ENCODE measurements at regions not wholly inside any gene's neighbourhood (a gene's known extent, or its start where the extent isn't known, plus 50 kb on each side); places are given as distances from the start of the nearest gene placed in this dataset.

- WGBS, result 54% methylated on average over 3 of the region's 3 CpGs
- no peak for TF ChIP-seq EGR1 (IDR thresholded peaks at IDR 0.05; ENCODE audit: low read depth in 2 of 2)
- TF ChIP-seq ATF3 (IDR thresholded peaks at IDR 0.05), result no peak
- no peak for TF ChIP-seq YY1 (IDR thresholded peaks at IDR 0.05)
- Histone ChIP-seq H3K36me3 (ENCODE audit: control insufficient read depth in 4 of 4, insufficient read depth in 3 of 4, low read depth in 1 of 4, low read length in 3 of 4) (no peaks in the 10 kb centered on the region), H3K27ac (ENCODE audit: low read depth in 1 of 2, low read length in 2 of 2) (no peak overlapping the region), H3K27me3 (ENCODE audit: control insufficient read depth in 4 of 4, insufficient read depth in 4 of 4, low read length in 3 of 4) (no peaks in the 10 kb centered on the region), H3K4me3 (ENCODE audit: low read depth in 1 of 3, low read length in 3 of 3) (no peak overlapping the region), H3K4me1 (ENCODE audit: control insufficient read depth in 4 of 4, insufficient read depth in 4 of 4, low read length in 3 of 4) (no peaks in the 10 kb centered on the region), H3K9me3 (ENCODE audit: control insufficient read depth in 4 of 4, low read length in 3 of 4) (peaks cover 0 to 6% (median 1%) of the 10 kb centered on the region in 4 donors), H3K9ac (ENCODE audit: low read depth in 1 of 2, low read length in 2 of 2) (no peak overlapping the region)
- DNase-seq (ENCODE audit: low spot score), result no peak
Observed at GRCh38 chr12:116480210-116480810, 78.9 kb upstream of the MAP1LC3B2 start.

- Histone ChIP-seq H3K9me3 (ENCODE audit: control insufficient read depth in 4 of 4, low read length in 3 of 4) (peaks cover 0 to under 1% (median 0%) of the 10 kb centered on the region in 4 donors), H3K4me1 (ENCODE audit: control insufficient read depth in 4 of 4, insufficient read depth in 4 of 4, low read length in 3 of 4) (no peaks in the 10 kb centered on the region), H3K27ac (ENCODE audit: low read depth in 1 of 2, low read length in 2 of 2) (no peak overlapping the region), H3K9ac (ENCODE audit: low read depth in 1 of 2, low read length in 2 of 2) (no peak overlapping the region), H3K27me3 (ENCODE audit: control insufficient read depth in 4 of 4, insufficient read depth in 4 of 4, low read length in 3 of 4) (no peaks in the 10 kb centered on the region), H3K4me3 (ENCODE audit: low read depth in 1 of 3, low read length in 3 of 3) (no peak overlapping the region), H3K36me3 (ENCODE audit: control insufficient read depth in 4 of 4, insufficient read depth in 3 of 4, low read depth in 1 of 4, low read length in 3 of 4) (no peaks in the 10 kb centered on the region)
- DNase-seq (ENCODE audit: low spot score), result no peak
- 75% methylated on average over 9 of the region's 9 CpGs for WGBS
- TF ChIP-seq MAX (IDR thresholded peaks at IDR 0.05), result no peak
- TF ChIP-seq HNF4G (IDR thresholded peaks at IDR 0.05), result no peak
- TF ChIP-seq FOXA1 (IDR thresholded peaks at IDR 0.05), result no peak
- TF ChIP-seq CTCF (IDR thresholded peaks at IDR 0.05; ENCODE audit: low read depth, low read length, missing input control), result no peak
- no peak for TF ChIP-seq ATF3 (IDR thresholded peaks at IDR 0.05)
- TF ChIP-seq FOXA2 (IDR thresholded peaks at IDR 0.05), result no peak
- no peak for TF ChIP-seq HNF4A (conservative IDR thresholded peaks at IDR 0.05)
- TF ChIP-seq GABPA (IDR thresholded peaks at IDR 0.05 in 1 of 2, conservative IDR thresholded peaks at IDR 0.05 in 1 of 2), result no peak
- TF ChIP-seq NR2F2 (IDR thresholded peaks at IDR 0.05), result no peak
- no peak for TF ChIP-seq ZBTB33 (IDR thresholded peaks at IDR 0.05)
- no peak for TF ChIP-seq EGR1 (IDR thresholded peaks at IDR 0.05; ENCODE audit: low read depth in 2 of 2)
- no peak for TF ChIP-seq SP1 (IDR thresholded peaks at IDR 0.05)
- TF ChIP-seq JUND (IDR thresholded peaks at IDR 0.05), result no peak
- no peak for TF ChIP-seq REST (IDR thresholded peaks at IDR 0.05)
- no peak for TF ChIP-seq RAD21 (IDR thresholded peaks at IDR 0.05)
- TF ChIP-seq YY1 (IDR thresholded peaks at IDR 0.05), result no peak
- TF ChIP-seq TAF1 (conservative IDR thresholded peaks at IDR 0.05), result no peak
- TF ChIP-seq RXRA (IDR thresholded peaks at IDR 0.05), result no peak
Observed at GRCh38 chr12:116481726-116482125, 77.5 kb upstream of the MAP1LC3B2 start.
